ENCODE measurements at regions not wholly inside any gene's neighbourhood (a gene's known extent, or its start where the extent isn't known, plus 50 kb on each side); places are given as distances from the start of the nearest gene placed in this dataset.

DNA sequence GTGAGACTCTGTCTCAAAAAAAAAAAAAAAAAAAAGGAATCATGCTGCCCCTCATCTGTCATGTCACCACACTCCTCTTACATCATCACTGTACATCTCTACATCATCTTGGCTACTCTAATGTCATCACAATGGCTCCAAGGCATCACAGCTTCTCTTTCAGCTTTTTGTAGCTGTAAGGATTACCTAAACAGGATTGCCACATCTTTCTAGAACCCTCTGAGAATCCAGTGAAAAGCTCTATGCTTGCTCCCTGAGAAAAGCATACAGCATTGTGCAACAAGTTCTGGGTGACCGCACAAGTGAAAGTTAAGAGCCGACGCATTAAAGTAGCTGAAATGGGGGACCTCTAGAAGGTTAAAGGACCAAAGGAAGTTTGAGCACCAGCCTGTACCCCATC is 272.5 kb downstream of the C12orf50 start:
- no peak overlapping the region for H3K4me3 ChIP-seq (replicated peaks; ENCODE audit: low read depth, low read length)
- TF ChIP-seq CTCF (IDR thresholded peaks at IDR 0.05; ENCODE audit: low read depth, low read length, missing control alignments) = no peak
- DNase-seq (ENCODE audit: extremely low read depth, low read depth) = no peak

DNA sequence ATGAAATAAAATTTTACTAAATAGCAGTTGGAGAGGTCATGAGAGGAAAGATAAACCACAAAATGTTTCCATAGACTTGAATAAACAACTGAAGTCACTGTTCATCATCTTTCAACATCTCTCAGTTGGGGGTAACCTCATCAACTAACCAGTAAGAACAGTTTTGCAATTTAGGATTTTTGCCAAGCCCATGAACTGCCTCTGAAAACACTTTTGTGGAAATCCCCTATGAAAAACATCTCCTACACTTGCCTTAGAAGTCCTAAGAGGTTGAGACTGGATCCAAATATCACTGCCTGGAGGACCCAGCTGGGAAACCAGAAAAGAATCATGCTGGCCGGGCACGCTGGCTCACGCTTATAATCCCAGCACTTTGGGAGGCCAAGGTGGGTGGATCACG is 273.1 kb downstream of the C12orf50 start:
- DNase-seq (ENCODE audit: extremely low read depth, low read depth) = no peak
- no peak for TF ChIP-seq CTCF (IDR thresholded peaks at IDR 0.05; ENCODE audit: low read depth, low read length, missing control alignments)
- H3K4me3 ChIP-seq (replicated peaks; ENCODE audit: low read depth, low read length) = no peak overlapping the region

DNA sequence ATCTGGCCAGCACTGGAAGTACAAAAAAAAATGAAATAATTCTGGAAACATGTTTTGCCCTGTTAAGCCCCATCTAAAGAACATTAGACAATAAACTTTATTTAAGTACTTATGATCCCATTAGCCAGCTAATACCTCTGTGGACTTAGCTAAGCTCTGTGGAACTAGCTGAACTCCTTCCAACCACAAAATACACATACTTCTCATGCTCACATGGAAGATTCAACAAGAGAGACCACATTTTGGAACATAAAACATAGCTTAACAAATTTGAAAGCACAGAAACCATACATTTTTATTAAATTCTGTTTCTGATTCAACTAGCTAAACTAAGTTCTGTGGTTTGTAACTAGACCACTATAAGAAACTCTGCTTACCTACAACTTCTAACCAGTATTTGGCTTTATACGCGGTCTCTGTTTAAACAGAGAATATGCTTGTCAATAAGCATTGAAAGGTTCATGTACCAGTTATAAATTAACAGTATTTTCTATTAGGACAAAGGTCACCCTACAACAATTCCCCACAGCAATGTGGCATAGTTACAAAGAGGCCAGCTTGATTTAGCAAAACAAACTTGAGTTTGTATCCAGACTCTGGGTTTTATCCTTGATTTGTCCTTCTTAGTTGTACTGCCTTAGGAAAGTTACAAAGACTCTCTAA is 300.1 kb downstream of the C12orf50 start:
- DNase-seq (ENCODE audit: extremely low read depth, low read depth) = no peak
- TF ChIP-seq CTCF (IDR thresholded peaks at IDR 0.05; ENCODE audit: low read depth, low read length, missing control alignments) = no peak
- no peak overlapping the region for H3K4me3 ChIP-seq (replicated peaks; ENCODE audit: low read depth, low read length)

GRCh38 chr12:87720967-87721366 is 308.2 kb downstream of the C12orf50 start:
- no peak overlapping the region for H3K4me3 ChIP-seq (replicated peaks; ENCODE audit: low read depth, low read length)
- DNase-seq (ENCODE audit: extremely low read depth, low read depth) = no peak
- TF ChIP-seq CTCF (IDR thresholded peaks at IDR 0.05; ENCODE audit: low read depth, low read length, missing control alignments) = no peak

GRCh38 chr12:87704374-87704773 is 324.8 kb downstream of the C12orf50 start:
- no peak overlapping the region for H3K4me3 ChIP-seq (replicated peaks; ENCODE audit: low read depth, low read length)
- no peak for DNase-seq (ENCODE audit: extremely low read depth, low read depth)
- no peak for TF ChIP-seq CTCF (IDR thresholded peaks at IDR 0.05; ENCODE audit: low read depth, low read length, missing control alignments)

DNA sequence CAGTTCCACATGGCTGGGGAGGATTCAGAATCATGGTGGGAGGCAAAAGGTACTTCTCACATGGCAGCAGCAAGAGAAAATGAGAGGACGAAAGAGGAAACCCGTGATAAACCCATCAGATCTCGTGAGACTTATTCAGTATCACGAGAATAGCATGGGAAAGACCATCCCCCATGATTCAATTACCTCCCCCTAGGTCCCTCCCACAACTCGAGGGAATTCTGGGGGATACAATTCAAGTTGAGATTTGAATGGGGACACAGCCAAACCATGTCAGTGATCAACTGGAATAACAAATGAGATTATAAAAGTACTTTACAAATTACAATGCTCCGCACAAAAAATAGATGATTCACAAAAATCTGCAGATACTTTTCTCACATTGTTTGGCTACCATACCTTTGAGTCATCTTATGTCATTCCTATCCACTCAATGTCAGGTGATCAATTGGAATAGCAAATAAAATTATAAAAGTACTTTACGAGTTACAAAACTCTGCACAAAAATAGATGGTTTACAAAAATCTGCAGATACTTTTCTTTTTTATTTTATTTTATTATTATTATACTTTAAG is 338.9 kb downstream of the C12orf50 start:
- no peak for TF ChIP-seq CTCF (IDR thresholded peaks at IDR 0.05; ENCODE audit: low read depth, low read length, missing control alignments)
- DNase-seq (ENCODE audit: extremely low read depth, low read depth) = no peak

GRCh38 chr12:87689196-87689595 is 340.0 kb downstream of the C12orf50 start:
- no peak for DNase-seq (ENCODE audit: extremely low read depth, low read depth)
- no peak for TF ChIP-seq CTCF (IDR thresholded peaks at IDR 0.05; ENCODE audit: low read depth, low read length, missing control alignments)
- H3K4me3 ChIP-seq (replicated peaks; ENCODE audit: low read depth, low read length) = no peak overlapping the region

More for the DNA sequence above, 338.9 kb downstream of the C12orf50 start:
- no peak overlapping the region for H3K4me3 ChIP-seq (replicated peaks; ENCODE audit: low read depth, low read length)

Measured in HFF-Myc (cell line).